Naive thymus-derived CD4-positive, alpha-beta T cell (primary cell): ENCODE measurements at regions not wholly inside any gene's neighbourhood (a gene's known extent, or its start where the extent isn't known, plus 50 kb on each side); places are given as distances from the start of the nearest gene placed in this dataset.
A peak's percentile ranks its signal among the peaks of the same experiment; 100 is the strongest.

Experiments used
- ATAC-seq: fragments of 150-1000 bp; cut with Tn5 transposase; 2 replicates; pipeline ENCODE4 v1.10.0; 2021; ENCODE audit warnings: mild to moderate bottlenecking, moderate library complexity
- CTCF ChIA-PET: fragments of 350-600 bp; sonication (Branson Sonifier 250); formaldehyde crosslinking; loops from one replicate; lab custom pipeline; 2021; ENCODE audit warnings: antibody characterized with exemption; lab: Charles Lee
- POLR2A ChIA-PET: fragments of 350-600 bp; sonication (Branson Sonifier 250); formaldehyde crosslinking; loops from one replicate; lab custom pipeline; 2021; ENCODE audit warnings: antibody characterized with exemption, inconsistent platforms; lab: Charles Lee
- DNase-seq, 9 donors: peaks; one replicate each; pipeline versions ENCODE4 v3.0.0 to v3.0.0-alpha.2; 2020 to 2022; ENCODE audit warnings: mixed read lengths in 1 of 9
- H3K27ac ChIP-seq: one replicate; pipeline ENCODE4 v1.7.0; 2013; ENCODE audit warnings: mild to moderate bottlenecking, low read depth, low read length, moderate library complexity
- H3K27me3 ChIP-seq, 2 donors: one replicate each; pipeline ENCODE4 v1.7.0; 2013; ENCODE audit warnings: low read length in 2 of 2, mild to moderate bottlenecking in 2 of 2, moderate library complexity in 2 of 2; ENCODE audit not compliant: control insufficient read depth in 2 of 2, insufficient read depth in 2 of 2
- H3K36me3 ChIP-seq, 3 experiments: 1 replicate in 2 of 3; 2 replicates in 1 of 3; pipeline ENCODE4 v1.7.0; 2013; ENCODE audit warnings: low read length in 3 of 3, mild to moderate bottlenecking in 3 of 3, moderate library complexity in 1 of 3; ENCODE audit not compliant: insufficient read depth in 3 of 3, control insufficient read depth in 2 of 3
- H3K4me1 ChIP-seq, 2 donors: one replicate each; pipeline ENCODE4 v1.7.0; 2013; ENCODE audit warnings: low read length in 2 of 2, mild to moderate bottlenecking in 2 of 2, moderate library complexity in 1 of 2; ENCODE audit not compliant: control insufficient read depth in 2 of 2, insufficient read depth in 2 of 2
- H3K4me3 ChIP-seq: 2 replicates; pipeline ENCODE4 v1.7.0; 2013; ENCODE audit warnings: mild to moderate bottlenecking, low read length
- H3K9me3 ChIP-seq, 3 experiments: 1 replicate in 2 of 3; 2 replicates in 1 of 3; pipeline ENCODE4 v1.7.0; 2013; ENCODE audit warnings: low read length in 3 of 3; ENCODE audit not compliant: control insufficient read depth in 2 of 3
- H3K27ac Mint-ChIP-seq, 9 donors: one replicate each; pipeline ENCODE4 v1.8.0; 2020 to 2022; ENCODE audit warnings: mixed read lengths in 9 of 9, mild to moderate bottlenecking in 8 of 9, moderate library complexity in 5 of 9, inconsistent platforms in 2 of 9
- H3K27me3 Mint-ChIP-seq, 5 donors: one replicate each; pipeline ENCODE4 v1.8.0; 2021 to 2022; ENCODE audit warnings: mixed read lengths in 5 of 5, mild to moderate bottlenecking in 1 of 5
- H3K36me3 Mint-ChIP-seq, 5 donors: one replicate each; pipeline ENCODE4 v1.8.0; 2020 to 2022; ENCODE audit warnings: mixed read lengths in 5 of 5, mild to moderate bottlenecking in 3 of 5, inconsistent platforms in 1 of 5
- H3K4me1 Mint-ChIP-seq, 7 donors: one replicate each; pipeline ENCODE4 v1.8.0; 2020 to 2022; ENCODE audit warnings: mixed read lengths in 7 of 7, mild to moderate bottlenecking in 3 of 7, inconsistent platforms in 1 of 7
- H3K4me3 Mint-ChIP-seq, 10 donors: one replicate each; pipeline ENCODE4 v1.8.0; 2020 to 2022; ENCODE audit warnings: mild to moderate bottlenecking in 10 of 10, mixed read lengths in 10 of 10, moderate library complexity in 6 of 10, inconsistent platforms in 2 of 10
- H3K9me3 Mint-ChIP-seq, 11 donors: one replicate each; pipeline ENCODE4 v1.8.0; 2020 to 2022; ENCODE audit warnings: mixed read lengths in 11 of 11, mild to moderate bottlenecking in 4 of 11, inconsistent platforms in 1 of 11, moderate library complexity in 1 of 11
- intact Hi-C, 2 donors: fragments of 100-400 bp; cut with micrococcal nuclease; formaldehyde crosslinking; loops; one replicate each; pipeline ENCODE4 v1.15.1; 2023

- Histone ChIP-seq H3K4me1 (no peaks in the 10 kb centered on the region), H3K36me3 (no peaks in the 10 kb centered on the region), H3K9me3 (no peaks in the 10 kb centered on the region), H3K27ac (no peak overlapping the region), H3K4me3 (no peak overlapping the region), H3K27me3 (no peaks in the 10 kb centered on the region)
- peak overlapping the region in 1 of 9 donors; percentile 43 for H3K27ac Mint-ChIP-seq
- intact Hi-C loops, result no loop called here
- ChIA-PET CTCF (no interaction called here), POLR2A (no interaction called here)
- peaks cover 0 to 34% (median 15%) of the 10 kb centered on the region in 7 donors for H3K4me1 Mint-ChIP-seq
- no peaks in the 10 kb centered on the region for H3K36me3 Mint-ChIP-seq
- DNase-seq (no peak), ATAC-seq (no peak)
- peaks cover 0 to 7% (median 0%) of the 10 kb centered on the region in 5 donors for H3K27me3 Mint-ChIP-seq
- peaks cover 0 to 1% (median 0%) of the 10 kb centered on the region in 11 donors for H3K9me3 Mint-ChIP-seq
- no peak overlapping the region for H3K4me3 Mint-ChIP-seq
Measured at GRCh38 chr2:106041150-106041549, 153.0 kb downstream of the UXS1 start.

DNA sequence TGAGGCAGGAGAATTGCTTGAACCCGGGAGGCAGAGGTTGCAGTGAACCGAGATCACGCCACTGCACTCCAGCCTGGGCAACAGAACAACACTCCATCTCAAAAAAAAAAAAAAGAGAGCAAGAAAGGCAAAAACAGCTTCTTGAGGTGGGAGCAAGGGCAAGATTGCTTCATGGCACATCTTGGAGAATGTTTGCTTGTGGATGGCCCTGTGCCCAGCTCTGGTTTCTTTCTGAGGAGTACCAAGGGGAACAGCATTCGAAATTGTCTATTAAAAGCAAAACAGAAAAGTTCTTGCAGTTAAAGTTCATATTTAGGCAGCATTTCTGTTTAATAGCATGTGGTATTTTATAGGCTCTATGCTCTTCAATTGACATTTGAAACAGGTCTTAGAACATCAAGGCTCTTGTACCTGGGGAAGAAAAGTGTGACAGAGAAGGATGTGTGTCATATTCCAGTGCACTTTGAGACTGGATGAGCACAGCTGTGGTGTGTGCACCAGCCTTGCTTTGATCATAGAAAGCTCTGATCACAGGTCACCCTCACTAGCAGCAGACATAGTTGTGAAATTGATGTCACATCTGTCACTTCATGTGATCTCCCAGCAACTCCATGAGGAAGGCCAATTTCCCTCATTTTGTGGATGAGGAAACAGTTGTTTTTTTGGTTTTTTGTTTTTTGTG lies 154.3 kb downstream of the UXS1 start:
- POLR2A ChIA-PET, result interaction anchor here (0.6 kb wide), 1 partner anchor 704 kb away, joined by 6 read pairs; no protein-coding TSS in a partner anchor
- H3K27me3 Mint-ChIP-seq, result peaks cover 0 to 7% (median 0%) of the 10 kb centered on the region in 5 donors

GRCh38 chr2:106038601-106039375 lies 155.3 kb downstream of the UXS1 start:
- no peak overlapping the region for H3K4me3 ChIP-seq
- Mint-ChIP-seq H3K27me3 (peaks cover 0 to 12% (median 0%) of the 10 kb centered on the region in 5 donors), H3K4me1 (peaks cover 0 to 44% (median 22%) of the 10 kb centered on the region in 7 donors), H3K36me3 (no peaks in the 10 kb centered on the region), H3K27ac (peak overlapping the region in 1 of 9 donors; percentile 12), H3K9me3 (peaks cover 0 to 1% (median 0%) of the 10 kb centered on the region in 11 donors), H3K4me3 (no peak overlapping the region)
- no peaks in the 10 kb centered on the region for H3K9me3 ChIP-seq
- H3K36me3 ChIP-seq, result no peaks in the 10 kb centered on the region
- DNase-seq, result no peak
- no peaks in the 10 kb centered on the region for H3K4me1 ChIP-seq
- ATAC-seq, result no peak
- H3K27ac ChIP-seq, result no peak overlapping the region
- POLR2A ChIA-PET, result no interaction called here
- H3K27me3 ChIP-seq, result no peaks in the 10 kb centered on the region
- CTCF ChIA-PET, result no interaction called here
- intact Hi-C loops, result loop anchor here in 1 of 2 donors (5.0 kb wide), 1 partner anchor 36 kb away; no protein-coding TSS in a partner anchor

More for the DNA sequence above, 154.3 kb downstream of the UXS1 start:
- H3K4me3 ChIP-seq, result no peak overlapping the region
- peak overlapping the region in 1 of 9 donors; percentile 37 for H3K27ac Mint-ChIP-seq
- H3K27me3 ChIP-seq, result no peaks in the 10 kb centered on the region
- H3K27ac ChIP-seq, result no peak overlapping the region
- intact Hi-C loops, result loop anchor here in 1 of 2 donors (5.0 kb wide), 1 partner anchor 37 kb away; no protein-coding TSS in a partner anchor
- no peaks in the 10 kb centered on the region for H3K4me1 ChIP-seq
- no peak overlapping the region for H3K4me3 Mint-ChIP-seq
- H3K9me3 Mint-ChIP-seq, result peaks cover 0 to 1% (median 0%) of the 10 kb centered on the region in 11 donors
- no peak for DNase-seq
- H3K36me3 Mint-ChIP-seq, result no peaks in the 10 kb centered on the region
- no peaks in the 10 kb centered on the region for H3K36me3 ChIP-seq
- no peaks in the 10 kb centered on the region for H3K9me3 ChIP-seq
- H3K4me1 Mint-ChIP-seq, result peaks cover 0 to 41% (median 22%) of the 10 kb centered on the region in 7 donors
- ATAC-seq, result no peak
- CTCF ChIA-PET, result no interaction called here

DNA sequence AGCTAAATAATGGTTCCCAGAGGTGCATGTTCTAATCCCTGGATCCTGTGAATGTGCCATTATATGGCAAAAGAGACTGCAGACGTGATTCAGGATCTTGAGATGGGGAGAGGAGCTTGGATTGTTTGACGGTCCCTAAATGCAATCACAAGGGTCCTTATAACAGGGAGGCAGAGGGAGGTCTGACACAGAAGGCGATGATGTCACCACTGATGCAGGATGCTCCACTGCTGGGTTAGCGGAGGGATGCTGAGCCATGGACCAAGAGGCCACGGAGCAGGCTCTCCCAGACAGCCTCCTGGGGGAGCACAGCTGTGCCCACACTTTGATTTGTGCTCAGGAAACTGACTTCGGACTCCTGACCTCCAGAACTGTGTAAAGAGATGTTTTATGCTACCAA lies 156.2 kb downstream of the UXS1 start:
- peaks cover 0 to 12% (median 0%) of the 10 kb centered on the region in 5 donors for H3K27me3 Mint-ChIP-seq
- H3K4me1 ChIP-seq, result no peaks in the 10 kb centered on the region
- no peaks in the 10 kb centered on the region for H3K36me3 ChIP-seq
- ChIA-PET POLR2A (no interaction called here), CTCF (interaction anchor here (1.2 kb wide), 1 partner anchor 11 kb away, joined by 4 read pairs; no protein-coding TSS in a partner anchor)
- no peak overlapping the region for H3K27ac ChIP-seq
- H3K9me3 ChIP-seq, result no peaks in the 10 kb centered on the region
- no peak for DNase-seq
- no peak overlapping the region for H3K4me3 Mint-ChIP-seq
- H3K27ac Mint-ChIP-seq, result no peak overlapping the region
- H3K36me3 Mint-ChIP-seq, result no peaks in the 10 kb centered on the region
- H3K9me3 Mint-ChIP-seq, result no peaks in the 10 kb centered on the region
- ATAC-seq, result no peak
- peaks cover 0 to 44% (median 22%) of the 10 kb centered on the region in 7 donors for H3K4me1 Mint-ChIP-seq
- intact Hi-C loops, result loop anchor here in 1 of 2 donors (5.0 kb wide), 1 partner anchor 36 kb away; no protein-coding TSS in a partner anchor
- H3K27me3 ChIP-seq, result no peaks in the 10 kb centered on the region
- no peak overlapping the region for H3K4me3 ChIP-seq

DNA sequence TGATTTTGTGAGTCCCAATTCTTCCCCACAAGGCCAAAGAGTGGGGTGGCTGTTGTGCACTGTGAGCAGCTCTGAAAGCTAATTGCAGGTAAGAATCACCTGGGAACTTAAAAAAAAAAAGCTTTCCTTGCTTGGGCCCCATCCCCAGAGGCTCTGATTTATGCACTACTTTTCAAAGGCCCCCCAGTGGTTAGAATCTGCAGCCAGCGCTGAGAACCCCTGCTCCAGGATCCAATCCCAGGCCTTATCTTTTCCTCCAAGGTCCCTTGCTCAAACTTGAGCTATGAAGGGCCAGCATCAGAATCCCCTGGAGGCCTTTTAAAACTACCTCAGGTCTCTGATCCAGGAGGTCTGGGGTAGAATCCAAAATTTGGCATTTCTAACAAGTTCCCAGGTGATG lies 156.8 kb downstream of the UXS1 start:
- Mint-ChIP-seq H3K9me3 (no peaks in the 10 kb centered on the region), H3K4me1 (peaks cover 0 to 44% (median 22%) of the 10 kb centered on the region in 7 donors), H3K27me3 (peaks cover 0 to 9% (median 0%) of the 10 kb centered on the region in 5 donors), H3K4me3 (no peak overlapping the region), H3K36me3 (no peaks in the 10 kb centered on the region), H3K27ac (no peak overlapping the region)
- no peaks in the 10 kb centered on the region for H3K4me1 ChIP-seq
- no peaks in the 10 kb centered on the region for H3K27me3 ChIP-seq
- POLR2A ChIA-PET, result interaction anchor here (0.6 kb wide), 1 partner anchor 42 kb away, joined by 4 read pairs; no protein-coding TSS in a partner anchor
- no peaks in the 10 kb centered on the region for H3K36me3 ChIP-seq
- ATAC-seq (no peak), DNase-seq (no peak)
- no peak overlapping the region for H3K4me3 ChIP-seq
- no peak overlapping the region for H3K27ac ChIP-seq
- no peaks in the 10 kb centered on the region for H3K9me3 ChIP-seq
- CTCF ChIA-PET, result interaction anchor here (0.6 to 1.2 kb wide), 2 partner anchors 12 to 59 kb away, joined by 3 to 4 read pairs; no protein-coding TSS in a partner anchor
- intact Hi-C loops, result loop anchor here in 1 of 2 donors (5.0 kb wide), 1 partner anchor 35 kb away; no protein-coding TSS in a partner anchor

DNA sequence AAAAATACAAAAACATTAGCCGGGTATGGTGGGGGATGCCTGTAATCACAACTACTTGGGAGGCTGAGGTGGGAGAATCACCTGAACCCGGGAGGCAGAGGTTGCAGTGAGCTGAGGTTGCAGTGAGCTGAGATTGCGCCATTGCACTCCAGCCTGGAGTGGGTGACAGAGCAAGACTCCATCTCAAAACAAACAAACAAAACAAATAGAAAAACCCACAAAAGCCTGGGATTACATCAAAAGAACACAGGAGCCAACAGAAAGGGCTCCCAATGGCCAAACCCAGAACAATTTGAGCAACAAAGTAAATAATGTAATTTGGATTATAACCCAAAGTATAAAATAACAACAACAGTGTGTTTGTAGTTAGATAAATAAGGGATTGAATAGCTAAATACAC lies 159.8 kb downstream of the UXS1 start:
- H3K27me3 ChIP-seq, result no peaks in the 10 kb centered on the region
- ATAC-seq (no peak), DNase-seq (no peak)
- H3K36me3 ChIP-seq, result no peaks in the 10 kb centered on the region
- H3K36me3 Mint-ChIP-seq, result no peaks in the 10 kb centered on the region
- H3K9me3 Mint-ChIP-seq, result no peaks in the 10 kb centered on the region
- peaks cover 2 to 44% (median 24%) of the 10 kb centered on the region in 7 donors for H3K4me1 Mint-ChIP-seq
- no peak overlapping the region for H3K27ac ChIP-seq
- ChIA-PET CTCF (interaction anchor here (0.6 kb wide), 1 partner anchor 17 kb away, joined by 6 read pairs; no protein-coding TSS in a partner anchor), POLR2A (no interaction called here)
- no peak overlapping the region for H3K4me3 Mint-ChIP-seq
- no peaks in the 10 kb centered on the region for H3K9me3 ChIP-seq
- no peaks in the 10 kb centered on the region for H3K4me1 ChIP-seq
- peaks cover 0 to 7% (median 0%) of the 10 kb centered on the region in 5 donors for H3K27me3 Mint-ChIP-seq
- H3K27ac Mint-ChIP-seq, result no peak overlapping the region
- no peak overlapping the region for H3K4me3 ChIP-seq
- intact Hi-C loops, result no loop called here
